Spleen (tissue), 11 donors: ENCODE measurements at regions not wholly inside any gene's neighbourhood (a gene's known extent, or its start where the extent isn't known, plus 50 kb on each side); places are given as distances from the start of the nearest gene placed in this dataset.

ENCODE experiments used
- DNase-seq: peaks from one replicate; pipeline ENCODE4 v3.0.0-alpha.2; 2020
- H3K27ac ChIP-seq, 8 donors: fragments of 200-600 bp; sonication (generic) in 7 of 8; 1 replicate in 4 of 8; 2 replicates in 4 of 8; pipeline versions ENCODE4 v1.5.0 to v1.8.0; 2016 to 2021; ENCODE audit warnings: inconsistent platforms in 4 of 8, mild to moderate bottlenecking in 4 of 8, moderate library complexity in 1 of 8
- H3K27me3 ChIP-seq, 7 donors: fragments of 200-600 bp; sonication (generic) in 6 of 7; replicated peaks in 1 of 7; 1 replicate in 4 of 7; 2 replicates in 3 of 7; pipeline versions ENCODE4 v1.5.0 to v1.8.0; 2016 to 2021; ENCODE audit warnings: inconsistent platforms in 3 of 7, mild to moderate bottlenecking in 1 of 7
- H3K36me3 ChIP-seq, 6 donors: fragments of 200-600 bp; sonication (generic) in 5 of 6; 1 replicate in 4 of 6; 2 replicates in 2 of 6; pipeline versions ENCODE4 v1.5.0 to v1.8.0; 2016 to 2021; ENCODE audit warnings: inconsistent platforms in 2 of 6
- H3K4me1 ChIP-seq, 6 donors: fragments of 200-600 bp; sonication (generic) in 5 of 6; 1 replicate in 3 of 6; 2 replicates in 3 of 6; pipeline versions ENCODE4 v1.5.0 to v1.8.0; 2016 to 2021; ENCODE audit warnings: inconsistent platforms in 3 of 6
- H3K4me3 ChIP-seq, 8 donors: fragments of 200-600 bp; sonication (generic) in 7 of 8; 1 replicate in 4 of 8; 2 replicates in 4 of 8; pipeline versions ENCODE4 v1.5.0 to v1.8.0; 2016 to 2021; ENCODE audit warnings: inconsistent platforms in 4 of 8, mild to moderate bottlenecking in 4 of 8, moderate library complexity in 2 of 8
- H3K9me3 ChIP-seq, 8 donors: fragments of 200-600 bp; sonication (generic) in 7 of 8; 1 replicate in 4 of 8; 2 replicates in 4 of 8; pipeline versions ENCODE4 v1.5.0 to v1.8.0; 2016 to 2021; ENCODE audit warnings: inconsistent platforms in 4 of 8
- CTCF ChIP-seq, 11 experiments: fragments of 200-600 bp in 7 of 11; fragments of 450-650 bp in 4 of 11; sonication (generic) in 4 of 11; IDR thresholded peaks in 8 of 11; conservative IDR thresholded peaks in 3 of 11; 1 replicate in 7 of 11; 2 replicates in 4 of 11; pipeline versions ENCODE4 v1.4.0 to v1.8.0; 2016 to 2021; ENCODE audit warnings: antibody characterized with exemption in 11 of 11, inconsistent platforms in 4 of 11, mild to moderate bottlenecking in 1 of 11
- POLR2A ChIP-seq, 3 donors: fragments of 450-650 bp; IDR thresholded peaks; one replicate each; pipeline ENCODE4 v1.5.1; 2017; ENCODE audit warnings: antibody characterized with exemption in 3 of 3, mild to moderate bottlenecking in 1 of 3
- POLR2AphosphoS5 ChIP-seq, 3 donors: sonication (generic); formaldehyde crosslinking; IDR thresholded peaks; one replicate each; pipeline ENCODE4 v1.5.1; 2017; ENCODE audit warnings: antibody characterized with exemption in 3 of 3
- WGBS, 5 donors: extraction: QIAGEN DNeasy Blood & Tissue Kit in 3 of 5; methylation state at CpG; one replicate each; pipeline versions ENCODE4 v1.1.5 to v1.1.7; 2013 to 2018; 5-methylcytosine and 5-hydroxymethylcytosine counted together
- intact Hi-C: fragments of 100-400 bp; cut with DNase I; formaldehyde crosslinking; loops from one replicate; pipeline ENCODE4 v1.15.0; 2023; ENCODE audit warnings: low total_unique reads
- donor health status: healthy with polysubstance abuse.
- donor health status: DM: no; HTN: no; CAD: no; lungs with moderate emphysema.
- donor health status: DM: no; HTN: no; CAD: no.
- donor health status: Bipolar disorder and iron deficiency.
- donor health status: healthy.
- donor health status: DM: no; HTN: no; CAD: no.
- donor health status: DM: yes; HTN: yes; CAD: no.

GRCh38 chr19:31538879-31539278, 189.6 kb upstream of the TSHZ3 start:
- Histone ChIP-seq H3K9me3 (peaks cover 0 to 27% (median 14%) of the 10 kb centered on the region in 8 donors), H3K27me3 (peaks cover 0 to 4% (median 0%) of the 10 kb centered on the region in 7 donors), H3K4me3 (no peak overlapping the region), H3K4me1 (no peaks in the 10 kb centered on the region), H3K27ac (no peak overlapping the region), H3K36me3 (no peaks in the 10 kb centered on the region)
- 89 to 98% (median 91%) methylated on average over 5 of the region's 5 CpGs for WGBS, 5 donors
- no peak for TF ChIP-seq POLR2AphosphoS5 (IDR thresholded peaks at IDR 0.05)
- no peak for TF ChIP-seq POLR2A (IDR thresholded peaks at IDR 0.05)
- TF ChIP-seq CTCF (IDR thresholded peaks at IDR 0.05 in 8 of 11, conservative IDR thresholded peaks at IDR 0.05 in 3 of 11) = no peak
- no peak for DNase-seq
- intact Hi-C loops = no loop called here

GRCh38 chr19:31539386-31539785, 190.2 kb upstream of the TSHZ3 start:
- DNase-seq = no peak
- intact Hi-C loops = no loop called here
- Histone ChIP-seq H3K36me3 (no peaks in the 10 kb centered on the region), H3K27me3 (peaks cover 0 to 4% (median 0%) of the 10 kb centered on the region in 7 donors), H3K4me1 (no peaks in the 10 kb centered on the region), H3K27ac (no peak overlapping the region), H3K4me3 (no peak overlapping the region), H3K9me3 (peaks cover 0 to 32% (median 14%) of the 10 kb centered on the region in 8 donors)
- 80 to 88% (median 86%) methylated on average over 6 of the region's 6 CpGs for WGBS, 5 donors
- TF ChIP-seq CTCF (IDR thresholded peaks at IDR 0.05 in 8 of 11, conservative IDR thresholded peaks at IDR 0.05 in 3 of 11) (no peak), POLR2AphosphoS5 (IDR thresholded peaks at IDR 0.05) (no peak), POLR2A (IDR thresholded peaks at IDR 0.05) (no peak)

GRCh38 chr19:31541396-31541795, 192.2 kb upstream of the TSHZ3 start:
- intact Hi-C loops = no loop called here
- H3K27ac ChIP-seq = no peak overlapping the region
- no peaks in the 10 kb centered on the region for H3K4me1 ChIP-seq
- DNase-seq = no peak
- H3K27me3 ChIP-seq = peaks cover 0 to 2% (median 0%) of the 10 kb centered on the region in 7 donors
- no peaks in the 10 kb centered on the region for H3K36me3 ChIP-seq
- WGBS, 5 donors = 34 to 50% (median 39%) methylated on average over 2 of the region's 2 CpGs
- peaks cover 0 to 33% (median 14%) of the 10 kb centered on the region in 8 donors for H3K9me3 ChIP-seq
- no peak overlapping the region for H3K4me3 ChIP-seq
- no peak for TF ChIP-seq POLR2A (IDR thresholded peaks at IDR 0.05)
- no peak for TF ChIP-seq POLR2AphosphoS5 (IDR thresholded peaks at IDR 0.05)
- TF ChIP-seq CTCF (IDR thresholded peaks at IDR 0.05 in 8 of 11, conservative IDR thresholded peaks at IDR 0.05 in 3 of 11) = no peak

- Histone ChIP-seq H3K27me3 (peaks cover 0 to 2% (median 0%) of the 10 kb centered on the region in 7 donors), H3K27ac (no peak overlapping the region), H3K4me1 (no peaks in the 10 kb centered on the region), H3K9me3 (peaks cover 0 to 20% (median 3%) of the 10 kb centered on the region in 8 donors), H3K36me3 (no peaks in the 10 kb centered on the region), H3K4me3 (no peak overlapping the region)
- TF ChIP-seq CTCF (IDR thresholded peaks at IDR 0.05 in 8 of 11, conservative IDR thresholded peaks at IDR 0.05 in 3 of 11) = no peak
- TF ChIP-seq POLR2AphosphoS5 (IDR thresholded peaks at IDR 0.05) = no peak
- TF ChIP-seq POLR2A (IDR thresholded peaks at IDR 0.05) = no peak
- WGBS, 5 donors = 76 to 89% (median 85%) methylated on average over 5 of the region's 5 CpGs
- intact Hi-C loops = no loop called here
- no peak for DNase-seq
These were observed 194.2 kb upstream of the TSHZ3 start for GRCh38 chr19:31543456-31543855.
